ENCODE measurements at regions not wholly inside any gene's neighbourhood (a gene's known extent, or its start where the extent isn't known, plus 50 kb on each side); places are given as distances from the start of the nearest gene placed in this dataset.

DNA sequence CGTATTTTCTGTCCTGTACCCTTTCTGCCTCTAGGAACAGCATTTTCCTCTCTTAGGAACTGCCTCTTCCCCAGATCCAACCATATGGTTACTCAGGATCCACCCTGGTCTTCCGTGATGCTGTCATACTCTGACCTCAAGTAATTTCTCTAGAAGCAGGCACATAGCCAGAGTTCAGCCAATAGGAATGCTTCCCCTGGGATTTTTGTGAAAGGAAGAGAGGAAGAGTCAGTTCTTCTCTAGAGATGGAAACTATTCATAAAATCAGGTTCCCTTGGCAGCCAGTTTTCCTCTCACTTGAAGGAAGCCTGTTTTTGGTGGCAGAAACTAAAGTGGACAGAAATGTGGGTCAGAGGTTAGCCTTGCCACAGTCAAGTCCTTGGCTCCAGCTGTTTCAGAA lies 400.1 kb upstream of the PCSK5 start:
- TF ChIP-seq, protein P1, sequence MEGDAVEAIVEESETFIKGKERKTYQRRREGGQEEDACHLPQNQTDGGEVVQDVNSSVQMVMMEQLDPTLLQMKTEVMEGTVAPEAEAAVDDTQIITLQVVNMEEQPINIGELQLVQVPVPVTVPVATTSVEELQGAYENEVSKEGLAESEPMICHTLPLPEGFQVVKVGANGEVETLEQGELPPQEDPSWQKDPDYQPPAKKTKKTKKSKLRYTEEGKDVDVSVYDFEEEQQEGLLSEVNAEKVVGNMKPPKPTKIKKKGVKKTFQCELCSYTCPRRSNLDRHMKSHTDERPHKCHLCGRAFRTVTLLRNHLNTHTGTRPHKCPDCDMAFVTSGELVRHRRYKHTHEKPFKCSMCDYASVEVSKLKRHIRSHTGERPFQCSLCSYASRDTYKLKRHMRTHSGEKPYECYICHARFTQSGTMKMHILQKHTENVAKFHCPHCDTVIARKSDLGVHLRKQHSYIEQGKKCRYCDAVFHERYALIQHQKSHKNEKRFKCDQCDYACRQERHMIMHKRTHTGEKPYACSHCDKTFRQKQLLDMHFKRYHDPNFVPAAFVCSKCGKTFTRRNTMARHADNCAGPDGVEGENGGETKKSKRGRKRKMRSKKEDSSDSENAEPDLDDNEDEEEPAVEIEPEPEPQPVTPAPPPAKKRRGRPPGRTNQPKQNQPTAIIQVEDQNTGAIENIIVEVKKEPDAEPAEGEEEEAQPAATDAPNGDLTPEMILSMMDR (IDR thresholded peaks at IDR 0.05): no peak
- Mint-ChIP-seq H3K4me3 (no peak overlapping the region), H3K27me3 (no peaks in the 10 kb centered on the region), H3K9me3 (ENCODE audit: insufficient read depth) (peaks cover 2% of the 10 kb centered on the region), H3K27ac (no peak overlapping the region), H3K4me1 (no peaks in the 10 kb centered on the region)
- Histone ChIP-seq H2AFZ (ENCODE audit: insufficient read depth, low read depth, low read length, poor library complexity, severe bottlenecking) (no peak overlapping the region), H3K36me3 (replicated peaks in 1 of 2; ENCODE audit: control extremely low read depth in 1 of 2, control insufficient read depth in 1 of 2, extremely low read depth in 1 of 2, insufficient read depth in 2 of 2, low read length in 1 of 2) (no peaks in the 10 kb centered on the region), H3K79me2 (ENCODE audit: control insufficient read depth, insufficient read depth, low read length) (no peaks in the 10 kb centered on the region), H3K27ac (ENCODE audit: low read length in 2 of 2) (no peak overlapping the region), H4K20me1 (ENCODE audit: control insufficient read depth, insufficient read depth, low read length, poor library complexity, severe bottlenecking) (no peaks in the 10 kb centered on the region), H3K4me2 (replicated peaks; ENCODE audit: low read depth, low read length, poor library complexity, severe bottlenecking) (no peak overlapping the region), H3K9me3 (ENCODE audit: control extremely low read depth in 1 of 3, control insufficient read depth in 2 of 3, insufficient read depth in 1 of 3, low read length in 2 of 3) (peaks cover 0 to 8% (median 0%) of the 10 kb centered on the region in 3 donors), H3K4me1 (ENCODE audit: control insufficient read depth in 2 of 2, insufficient read depth in 2 of 2, low read length in 2 of 2) (no peaks in the 10 kb centered on the region), H3K4me3 (ENCODE audit: control extremely low read depth in 1 of 5, extremely low read depth in 1 of 5, insufficient read depth in 1 of 5, low read depth in 2 of 5, low read length in 4 of 5) (no peak overlapping the region), H3K27me3 (replicated peaks in 1 of 4; ENCODE audit: control extremely low read depth in 1 of 4, control insufficient read depth in 3 of 4, insufficient read depth in 4 of 4, low read length in 3 of 4) (no peaks in the 10 kb centered on the region), H3K9ac (ENCODE audit: low read length) (no peak overlapping the region)
- intact Hi-C loops (cut with micrococcal nuclease): no loop called here
- POLR2A ChIA-PET: no interaction called here
- DNase-seq: no peak
- no peak for ATAC-seq (ENCODE audit: low read depth)
- 80% methylated on average over 1 of the region's 2 CpGs for WGBS (ENCODE audit: insufficient coverage)
- CTCF ChIA-PET: no interaction called here

GRCh38 chr9:75491533-75491932 lies 398.9 kb upstream of the PCSK5 start:
- Histone ChIP-seq H3K27me3 (replicated peaks in 1 of 4; ENCODE audit: control extremely low read depth in 1 of 4, control insufficient read depth in 3 of 4, insufficient read depth in 4 of 4, low read length in 3 of 4) (no peaks in the 10 kb centered on the region), H3K79me2 (ENCODE audit: control insufficient read depth, insufficient read depth, low read length) (no peaks in the 10 kb centered on the region), H3K27ac (ENCODE audit: low read length in 2 of 2) (no peak overlapping the region), H2AFZ (ENCODE audit: insufficient read depth, low read depth, low read length, poor library complexity, severe bottlenecking) (no peak overlapping the region), H3K4me2 (replicated peaks; ENCODE audit: low read depth, low read length, poor library complexity, severe bottlenecking) (no peak overlapping the region), H3K36me3 (replicated peaks in 1 of 2; ENCODE audit: control extremely low read depth in 1 of 2, control insufficient read depth in 1 of 2, extremely low read depth in 1 of 2, insufficient read depth in 2 of 2, low read length in 1 of 2) (no peaks in the 10 kb centered on the region), H4K20me1 (ENCODE audit: control insufficient read depth, insufficient read depth, low read length, poor library complexity, severe bottlenecking) (no peaks in the 10 kb centered on the region), H3K4me3 (ENCODE audit: control extremely low read depth in 1 of 5, extremely low read depth in 1 of 5, insufficient read depth in 1 of 5, low read depth in 2 of 5, low read length in 4 of 5) (no peak overlapping the region), H3K9ac (ENCODE audit: low read length) (no peak overlapping the region), H3K9me3 (ENCODE audit: control extremely low read depth in 1 of 3, control insufficient read depth in 2 of 3, insufficient read depth in 1 of 3, low read length in 2 of 3) (peaks cover 0 to 8% (median 0%) of the 10 kb centered on the region in 3 donors), H3K4me1 (ENCODE audit: control insufficient read depth in 2 of 2, insufficient read depth in 2 of 2, low read length in 2 of 2) (no peaks in the 10 kb centered on the region)
- H3K4me1 Mint-ChIP-seq: no peaks in the 10 kb centered on the region
- no peaks in the 10 kb centered on the region for H3K27me3 Mint-ChIP-seq
- H3K27ac Mint-ChIP-seq: no peak overlapping the region
- intact Hi-C loops (cut with micrococcal nuclease): no loop called here
- ATAC-seq (ENCODE audit: low read depth) (no peak), DNase-seq (no peak)
- no peak overlapping the region for H3K4me3 Mint-ChIP-seq
- POLR2A ChIA-PET: no interaction called here
- CTCF ChIA-PET: no interaction called here
- peaks cover 2% of the 10 kb centered on the region for H3K9me3 Mint-ChIP-seq (ENCODE audit: insufficient read depth)
- TF ChIP-seq, protein P1 (IDR thresholded peaks at IDR 0.05): no peak
- no peak for TF ChIP-seq EZH2 (IDR thresholded peaks at IDR 0.05; ENCODE audit: borderline replicate concordance, insufficient read depth, low read depth, low read length, poor library complexity, severe bottlenecking)
- WGBS (ENCODE audit: insufficient coverage): 91% methylated on average over 1 of the region's 1 CpG

Data from B cell (primary cell).